ENCODE measurements at regions not wholly inside any gene's neighbourhood (a gene's known extent, or its start where the extent isn't known, plus 50 kb on each side); places are given as distances from the start of the nearest gene placed in this dataset.

GRCh38 chr4:33626221-33626620, 2618.1 kb downstream of the ARAP2 start:
- no peak overlapping the region for H3K4me3 ChIP-seq
- WGBS, 2 donors: 53 to 65% methylated on average over 5 of the region's 5 CpGs
- H3K27me3 ChIP-seq: no peaks in the 10 kb centered on the region
- DNase-seq (no peak), ATAC-seq (ENCODE audit: low FRiP score in 2 of 2) (no peak)
- no peaks in the 10 kb centered on the region for H3K36me3 ChIP-seq
- TF ChIP-seq EP300 (IDR thresholded peaks at IDR 0.05) (no peak), POLR2A (IDR thresholded peaks at IDR 0.05) (no peak), POLR2AphosphoS5 (IDR thresholded peaks at IDR 0.05) (no peak)
- no peak overlapping the region for H3K27ac ChIP-seq
- H3K9me3 ChIP-seq: no peaks in the 10 kb centered on the region
- H3K4me1 ChIP-seq: no peaks in the 10 kb centered on the region

GRCh38 chr4:33628296-33628695, 2616.0 kb downstream of the ARAP2 start:
- Histone ChIP-seq H3K9me3 (no peaks in the 10 kb centered on the region), H3K4me3 (no peak overlapping the region), H3K27ac (no peak overlapping the region), H3K27me3 (no peaks in the 10 kb centered on the region), H3K36me3 (no peaks in the 10 kb centered on the region), H3K4me1 (no peaks in the 10 kb centered on the region)
- TF ChIP-seq EP300 (IDR thresholded peaks at IDR 0.05) (no peak), POLR2AphosphoS5 (IDR thresholded peaks at IDR 0.05) (no peak), CTCF (IDR thresholded peaks at IDR 0.05) (no peak), POLR2A (IDR thresholded peaks at IDR 0.05) (no peak)
- DNase-seq (no peak), ATAC-seq (ENCODE audit: low FRiP score in 2 of 2) (no peak)
- WGBS, 2 donors: 61 to 71% methylated on average over 1 of the region's 1 CpG

GRCh38 chr4:33649015-33649414, 2595.3 kb downstream of the ARAP2 start:
- WGBS, 2 donors: 37 to 54% methylated on average over 2 of the region's 2 CpGs
- no peaks in the 10 kb centered on the region for H3K4me1 ChIP-seq
- DNase-seq (no peak), ATAC-seq (ENCODE audit: low FRiP score in 2 of 2) (no peak)
- TF ChIP-seq CTCF (IDR thresholded peaks at IDR 0.05) (no peak), POLR2A (IDR thresholded peaks at IDR 0.05) (no peak), EP300 (IDR thresholded peaks at IDR 0.05) (no peak), POLR2AphosphoS5 (IDR thresholded peaks at IDR 0.05) (no peak)
- H3K4me3 ChIP-seq: no peak overlapping the region
- no peaks in the 10 kb centered on the region for H3K9me3 ChIP-seq
- no peak overlapping the region for H3K27ac ChIP-seq
- H3K27me3 ChIP-seq: no peaks in the 10 kb centered on the region
- H3K36me3 ChIP-seq: no peaks in the 10 kb centered on the region

GRCh38 chr4:33649471-33649870, 2594.8 kb downstream of the ARAP2 start:
- Histone ChIP-seq H3K4me3 (no peak overlapping the region), H3K36me3 (no peaks in the 10 kb centered on the region), H3K27me3 (no peaks in the 10 kb centered on the region), H3K27ac (no peak overlapping the region), H3K4me1 (no peaks in the 10 kb centered on the region), H3K9me3 (no peaks in the 10 kb centered on the region)
- DNase-seq (no peak), ATAC-seq (ENCODE audit: low FRiP score in 2 of 2) (no peak)
- TF ChIP-seq POLR2A (IDR thresholded peaks at IDR 0.05): no peak
- no peak for TF ChIP-seq CTCF (IDR thresholded peaks at IDR 0.05)
- TF ChIP-seq EP300 (IDR thresholded peaks at IDR 0.05): no peak
- TF ChIP-seq POLR2AphosphoS5 (IDR thresholded peaks at IDR 0.05): no peak
- WGBS, 2 donors: 30 to 36% methylated on average over 1 of the region's 1 CpG

GRCh38 chr4:33650036-33650435, 2594.3 kb downstream of the ARAP2 start:
- no peak overlapping the region for H3K4me3 ChIP-seq
- no peaks in the 10 kb centered on the region for H3K9me3 ChIP-seq
- ATAC-seq (ENCODE audit: low FRiP score in 2 of 2) (no peak), DNase-seq (no peak)
- TF ChIP-seq POLR2A (IDR thresholded peaks at IDR 0.05): no peak
- TF ChIP-seq POLR2AphosphoS5 (IDR thresholded peaks at IDR 0.05): no peak
- TF ChIP-seq EP300 (IDR thresholded peaks at IDR 0.05): no peak
- TF ChIP-seq CTCF (IDR thresholded peaks at IDR 0.05): no peak
- H3K4me1 ChIP-seq: no peaks in the 10 kb centered on the region
- 61 to 66% methylated on average over 2 of the region's 2 CpGs for WGBS, 2 donors
- H3K27me3 ChIP-seq: no peaks in the 10 kb centered on the region
- no peak overlapping the region for H3K27ac ChIP-seq
- H3K36me3 ChIP-seq: no peaks in the 10 kb centered on the region
